ENCODE measurements at regions not wholly inside any gene's neighbourhood (a gene's known extent, or its start where the extent isn't known, plus 50 kb on each side); places are given as distances from the start of the nearest gene placed in this dataset.

DNA sequence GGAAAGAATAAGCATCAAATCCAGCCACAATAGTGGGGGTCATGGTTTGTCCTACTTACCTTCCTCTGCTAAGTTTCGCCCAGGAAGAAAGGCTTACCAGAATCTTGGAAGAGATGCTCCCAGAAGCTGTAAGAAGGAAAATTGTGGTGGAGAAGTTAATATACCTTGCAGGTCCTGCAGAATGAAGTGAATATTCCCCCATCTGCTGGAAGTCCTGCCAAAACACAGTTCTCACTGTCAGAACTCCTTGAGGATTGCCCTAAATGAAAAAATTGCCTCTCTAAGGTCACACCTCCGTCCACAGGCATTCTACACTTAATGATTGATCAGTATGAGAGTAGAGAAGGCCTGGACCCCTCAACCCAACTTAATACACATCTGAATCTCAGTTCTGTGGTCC is 78.4 kb upstream of the RGS21 start:
- no peak for DNase-seq (ENCODE audit: low read depth, low spot score)
- Histone ChIP-seq H3K4me3 (no peak overlapping the region), H3K9me3 (ENCODE audit: low read depth, low read length) (no peaks in the 10 kb centered on the region; the same call in 1 of the 2 replicates), H3K9ac (ENCODE audit: insufficient read length) (no peak overlapping the region), H3K27ac (no peak overlapping the region), H3K36me3 (ENCODE audit: insufficient read depth, low read length) (no peaks in the 10 kb centered on the region)
- TF ChIP-seq FOXP2 (optimal IDR thresholded peaks at IDR 0.05; ENCODE audit: control extremely low read depth, extremely low read length, insufficient read depth) = no peak
- TF ChIP-seq POLR2AphosphoS5 (IDR thresholded peaks at IDR 0.05; ENCODE audit: borderline replicate concordance, low read depth, low read length) = no peak
- TF ChIP-seq EZH2 (IDR thresholded peaks at IDR 0.05) = no peak

DNA sequence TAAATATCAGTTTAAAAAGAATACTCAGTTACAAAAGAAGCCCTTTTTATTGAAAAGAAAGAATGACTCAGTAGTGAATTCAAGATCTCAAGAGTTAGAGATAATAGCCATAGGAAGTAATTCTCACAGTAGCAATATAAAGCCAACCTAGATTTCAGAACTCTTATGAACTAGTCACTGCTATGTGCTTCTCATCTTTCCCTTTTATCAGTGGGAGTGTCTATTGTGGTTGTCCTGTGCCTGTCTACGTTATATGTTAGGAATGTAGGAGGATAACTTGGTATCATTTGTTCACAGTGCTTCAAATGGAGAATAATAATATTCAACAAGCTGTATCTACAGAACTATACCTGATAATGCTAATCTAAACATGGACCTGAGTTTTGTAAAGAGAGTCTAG is 73.1 kb upstream of the RGS21 start:
- H3K27ac ChIP-seq = no peak overlapping the region
- TF ChIP-seq FOXP2 (optimal IDR thresholded peaks at IDR 0.05; ENCODE audit: control extremely low read depth, extremely low read length, insufficient read depth) (no peak), EZH2 (IDR thresholded peaks at IDR 0.05) (no peak), POLR2AphosphoS5 (IDR thresholded peaks at IDR 0.05; ENCODE audit: borderline replicate concordance, low read depth, low read length) (no peak)

DNA sequence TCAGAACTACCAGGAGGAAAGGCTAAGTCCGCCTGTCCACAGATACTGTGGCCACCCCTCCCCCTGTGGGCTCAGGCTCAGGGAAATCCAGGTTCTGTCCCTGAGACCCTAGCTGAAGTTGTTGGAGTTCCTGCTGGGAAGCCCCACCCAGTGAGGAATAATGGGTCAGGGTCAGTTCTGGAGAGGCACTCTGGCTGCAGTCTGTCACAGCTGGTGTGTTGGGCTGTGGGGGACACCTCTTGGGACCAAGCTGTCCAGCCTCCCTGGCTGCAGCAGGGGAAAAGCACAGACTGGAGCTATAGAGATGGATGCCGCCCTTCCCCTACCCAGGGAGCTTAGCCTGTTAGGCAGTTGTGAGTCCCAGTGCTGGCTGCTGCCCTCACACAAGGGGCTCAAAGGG is 65.1 kb upstream of the RGS21 start:
- Histone ChIP-seq H3K9me3 (ENCODE audit: low read depth, low read length) (no peaks in the 10 kb centered on the region), H3K27ac (no peak overlapping the region), H3K9ac (ENCODE audit: insufficient read length) (no peak overlapping the region), H3K36me3 (ENCODE audit: insufficient read depth, low read length) (no peaks in the 10 kb centered on the region), H3K4me3 (no peak overlapping the region)
- TF ChIP-seq FOXP2 (optimal IDR thresholded peaks at IDR 0.05; ENCODE audit: control extremely low read depth, extremely low read length, insufficient read depth) (no peak), POLR2AphosphoS5 (IDR thresholded peaks at IDR 0.05; ENCODE audit: borderline replicate concordance, low read depth, low read length) (no peak), EZH2 (IDR thresholded peaks at IDR 0.05) (no peak)
- no peak for DNase-seq (ENCODE audit: low read depth, low spot score)

More for the DNA sequence above, 73.1 kb upstream of the RGS21 start:
- Histone ChIP-seq H3K4me3 (no peak overlapping the region), H3K36me3 (ENCODE audit: insufficient read depth, low read length) (no peaks in the 10 kb centered on the region), H3K9ac (ENCODE audit: insufficient read length) (no peak overlapping the region), H3K9me3 (ENCODE audit: low read depth, low read length) (peaks cover 4% of the 10 kb centered on the region; the same call in 1 of the 2 replicates)
- no peak for DNase-seq (ENCODE audit: low read depth, low spot score)

DNA sequence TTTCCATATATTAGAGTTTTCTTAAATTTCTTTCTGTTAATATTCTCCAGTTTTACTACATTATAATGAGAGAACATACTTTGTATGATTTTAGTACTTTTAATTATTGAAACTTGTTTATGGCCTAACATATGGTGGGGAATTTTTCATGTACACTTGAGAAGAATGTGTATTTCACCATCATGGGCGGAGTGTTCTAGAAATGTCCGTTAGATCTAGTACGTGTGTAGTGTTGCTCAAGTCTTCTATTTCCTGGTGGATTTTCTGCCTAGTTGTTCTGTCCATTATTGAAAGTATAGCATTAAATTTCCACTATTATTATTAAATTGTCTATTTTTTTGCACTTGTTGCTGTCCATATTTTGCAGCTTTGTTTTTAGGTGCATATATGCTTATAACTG is 64.0 kb upstream of the RGS21 start:
- no peak overlapping the region for H3K27ac ChIP-seq
- H3K9ac ChIP-seq (ENCODE audit: insufficient read length) = no peak overlapping the region
- DNase-seq (ENCODE audit: low read depth, low spot score) = no peak
- H3K36me3 ChIP-seq (ENCODE audit: insufficient read depth, low read length) = no peaks in the 10 kb centered on the region
- no peak overlapping the region for H3K4me3 ChIP-seq
- H3K9me3 ChIP-seq (ENCODE audit: low read depth, low read length) = no peaks in the 10 kb centered on the region
- no peak for TF ChIP-seq EZH2 (IDR thresholded peaks at IDR 0.05)
- no peak for TF ChIP-seq FOXP2 (optimal IDR thresholded peaks at IDR 0.05; ENCODE audit: control extremely low read depth, extremely low read length, insufficient read depth)

DNA sequence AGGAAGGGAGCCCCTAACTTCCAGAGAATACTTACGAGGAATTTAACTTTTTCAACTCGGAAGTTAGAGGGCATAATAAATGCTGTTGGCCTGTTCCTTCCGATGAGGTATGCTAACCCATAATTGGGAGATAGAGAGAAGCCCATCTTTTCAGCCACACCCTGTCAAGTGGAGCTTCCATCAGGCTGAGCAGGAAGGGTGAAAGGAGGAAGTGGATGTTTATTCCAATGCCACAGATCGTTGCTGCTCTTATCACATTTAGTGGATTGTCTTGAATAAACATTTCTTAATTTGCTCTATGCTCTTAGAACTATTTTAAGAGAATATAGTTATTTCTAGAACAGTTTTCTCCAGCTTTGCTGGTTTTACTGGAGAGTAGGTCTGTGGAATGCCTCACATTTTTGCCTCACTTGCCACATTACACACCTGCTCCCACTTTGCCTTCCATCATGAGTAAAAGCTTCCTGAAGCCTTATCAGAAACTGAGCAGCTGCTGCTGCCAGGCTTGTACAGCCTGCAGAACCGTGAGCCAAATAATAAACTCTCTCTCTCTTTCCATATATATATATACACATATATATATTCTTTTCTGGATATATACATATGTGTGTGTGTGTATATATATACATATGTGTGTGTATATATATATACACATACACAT is 60.0 kb upstream of the RGS21 start:
- Histone ChIP-seq H3K27ac (no peak overlapping the region), H3K9ac (ENCODE audit: insufficient read length) (no peak overlapping the region), H3K4me3 (no peak overlapping the region), H3K9me3 (ENCODE audit: low read depth, low read length) (no peaks in the 10 kb centered on the region), H3K36me3 (ENCODE audit: insufficient read depth, low read length) (no peaks in the 10 kb centered on the region)
- TF ChIP-seq POLR2AphosphoS5 (IDR thresholded peaks at IDR 0.05; ENCODE audit: borderline replicate concordance, low read depth, low read length) (no peak), EZH2 (IDR thresholded peaks at IDR 0.05) (no peak), FOXP2 (optimal IDR thresholded peaks at IDR 0.05; ENCODE audit: control extremely low read depth, extremely low read length, insufficient read depth) (no peak)
- no peak for DNase-seq (ENCODE audit: low read depth, low spot score)

DNA sequence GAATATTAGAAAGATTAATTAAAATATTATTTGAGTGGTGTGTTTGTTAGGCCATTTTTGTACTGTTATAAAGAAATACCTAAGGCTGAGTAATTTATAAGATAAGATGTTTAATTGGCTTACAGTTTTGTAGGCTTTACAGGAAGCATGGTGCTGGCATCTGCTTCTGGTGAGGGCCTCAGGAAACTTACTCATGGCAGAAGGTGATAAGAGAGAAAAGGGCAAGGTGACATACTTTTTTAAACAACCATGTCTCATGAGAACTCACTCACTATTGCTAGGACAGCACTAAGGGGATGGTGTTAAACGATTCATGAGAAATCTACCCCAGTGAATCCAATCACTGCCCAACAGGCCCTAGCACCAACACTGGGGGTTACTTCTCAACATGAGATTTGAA is 56.7 kb upstream of the RGS21 start:
- Histone ChIP-seq H3K9ac (ENCODE audit: insufficient read length) (no peak overlapping the region), H3K4me3 (no peak overlapping the region), H3K27ac (no peak overlapping the region), H3K36me3 (ENCODE audit: insufficient read depth, low read length) (no peaks in the 10 kb centered on the region), H3K9me3 (ENCODE audit: low read depth, low read length) (no peaks in the 10 kb centered on the region)
- TF ChIP-seq EZH2 (IDR thresholded peaks at IDR 0.05) (no peak), POLR2AphosphoS5 (IDR thresholded peaks at IDR 0.05; ENCODE audit: borderline replicate concordance, low read depth, low read length) (no peak), FOXP2 (optimal IDR thresholded peaks at IDR 0.05; ENCODE audit: control extremely low read depth, extremely low read length, insufficient read depth) (no peak)
- DNase-seq (ENCODE audit: low read depth, low spot score) = no peak

DNA sequence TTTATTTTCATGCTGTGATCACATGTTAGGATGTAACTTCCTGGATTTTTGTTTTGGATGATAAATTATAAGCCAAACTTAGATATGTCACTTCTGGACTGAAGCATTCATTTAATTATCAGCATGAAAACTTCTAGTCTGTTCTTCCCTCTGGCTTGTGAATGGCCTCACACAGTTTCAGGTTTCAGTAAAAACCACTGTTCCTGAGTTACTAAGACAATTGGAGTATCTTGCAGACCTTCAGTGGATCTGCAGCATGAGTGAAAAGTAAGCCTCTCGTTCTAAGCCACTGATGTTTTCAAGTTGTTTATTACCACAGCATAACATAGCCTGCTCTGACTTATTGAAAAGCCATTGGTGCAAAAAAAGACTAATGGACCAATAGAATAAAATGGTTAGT is 55.3 kb upstream of the RGS21 start:
- Histone ChIP-seq H3K36me3 (ENCODE audit: insufficient read depth, low read length) (no peaks in the 10 kb centered on the region), H3K4me3 (no peak overlapping the region), H3K27ac (no peak overlapping the region), H3K9ac (ENCODE audit: insufficient read length) (no peak overlapping the region), H3K9me3 (ENCODE audit: low read depth, low read length) (no peaks in the 10 kb centered on the region)
- TF ChIP-seq EZH2 (IDR thresholded peaks at IDR 0.05) = no peak
- TF ChIP-seq POLR2AphosphoS5 (IDR thresholded peaks at IDR 0.05; ENCODE audit: borderline replicate concordance, low read depth, low read length) = no peak
- TF ChIP-seq FOXP2 (optimal IDR thresholded peaks at IDR 0.05; ENCODE audit: control extremely low read depth, extremely low read length, insufficient read depth) = no peak
- no peak for DNase-seq (ENCODE audit: low read depth, low spot score)

DNA sequence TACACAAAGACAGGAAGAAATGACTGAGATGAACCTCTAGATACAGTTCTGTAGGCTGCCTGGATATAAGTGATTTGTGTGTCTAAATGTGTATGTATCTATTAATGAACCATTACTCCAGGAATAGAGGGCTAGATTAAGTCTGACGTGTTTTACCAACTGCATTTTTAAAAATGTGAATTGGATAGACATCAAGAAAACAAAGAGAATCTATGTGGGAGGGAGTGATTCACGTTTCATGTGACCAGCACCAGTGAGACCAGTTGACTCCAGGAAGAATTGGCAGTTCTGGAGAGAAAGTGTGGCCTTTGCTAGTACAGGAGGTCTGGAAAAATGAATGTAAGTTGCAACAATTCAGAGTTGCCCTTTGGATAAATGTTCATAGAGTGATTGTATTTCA is 53.4 kb upstream of the RGS21 start:
- DNase-seq (ENCODE audit: low read depth, low spot score) = no peak
- Histone ChIP-seq H3K36me3 (ENCODE audit: insufficient read depth, low read length) (no peaks in the 10 kb centered on the region), H3K9me3 (ENCODE audit: low read depth, low read length) (no peaks in the 10 kb centered on the region), H3K9ac (ENCODE audit: insufficient read length) (no peak overlapping the region), H3K4me3 (no peak overlapping the region), H3K27ac (peak overlapping the region; percentile 30; the same call in 1 of the 2 replicates)
- no peak for TF ChIP-seq POLR2AphosphoS5 (IDR thresholded peaks at IDR 0.05; ENCODE audit: borderline replicate concordance, low read depth, low read length)
- TF ChIP-seq EZH2 (IDR thresholded peaks at IDR 0.05) = no peak
- no peak for TF ChIP-seq FOXP2 (optimal IDR thresholded peaks at IDR 0.05; ENCODE audit: control extremely low read depth, extremely low read length, insufficient read depth)

All from SK-N-MC (cell line).